GM23338 (cell line): ENCODE measurements at regions not wholly inside any gene's neighbourhood (a gene's known extent, or its start where the extent isn't known, plus 50 kb on each side); places are given as distances from the start of the nearest gene placed in this dataset.

Experiments
- ATAC-seq: fragments of 200-7000 bp; cut with Tn5 transposase; 3 replicates; pipeline ENCODE4 v1.9.1; 2020
- DNase-seq: peaks from one replicate; pipeline ENCODE4 v3.0.0-alpha.2; 2015; ENCODE audit warnings: low spot score
- H2AFZ ChIP-seq: fragments of 200-600 bp; sonication (generic); 2 replicates; pipeline ENCODE4 v1.8.0; 2016; ENCODE audit warnings: antibody characterized with exemption, mild to moderate bottlenecking, moderate library complexity
- H3F3A ChIP-seq: fragments of 200-600 bp; sonication (generic); replicated peaks from 2 replicates; pipeline ENCODE4 v1.8.0; 2017; ENCODE audit warnings: antibody characterized with exemption, mixed run types, low read depth
- H3K27ac ChIP-seq: fragments of 200-600 bp; sonication (generic); 2 replicates; pipeline ENCODE4 v1.6.1; 2016; ENCODE audit warnings: low read depth
- H3K27me3 ChIP-seq: fragments of 200-600 bp; sonication (generic); 2 replicates; pipeline ENCODE4 v1.8.0; 2016; ENCODE audit warnings: mild to moderate bottlenecking, mixed run types, moderate library complexity; ENCODE audit not compliant: insufficient read depth
- H3K36me3 ChIP-seq: fragments of 200-600 bp; sonication (generic); 2 replicates; pipeline ENCODE4 v1.8.0; 2016; ENCODE audit warnings: mild to moderate bottlenecking; ENCODE audit not compliant: insufficient read depth
- H3K4me1 ChIP-seq: fragments of 200-600 bp; sonication (generic); 2 replicates; pipeline ENCODE4 v1.8.0; 2016; ENCODE audit warnings: mild to moderate bottlenecking, moderate library complexity; ENCODE audit not compliant: insufficient read depth
- H3K4me2 ChIP-seq: fragments of 200-600 bp; sonication (generic); 2 replicates; pipeline ENCODE4 v1.7.1; 2017; ENCODE audit warnings: mixed run types
- H3K4me3 ChIP-seq: fragments of 200-600 bp; sonication (generic); 2 replicates; pipeline ENCODE4 v1.6.1; 2016; ENCODE audit warnings: mixed run types
- H3K79me2 ChIP-seq: fragments of 200-600 bp; sonication (generic); replicated peaks from 2 replicates; pipeline ENCODE4 v1.8.0; 2017; ENCODE audit warnings: mild to moderate bottlenecking; ENCODE audit not compliant: insufficient read depth
- H3K9me2 ChIP-seq: fragments of 200-600 bp; sonication (generic); 2 replicates; pipeline ENCODE4 v1.8.0; 2017; ENCODE audit not compliant: insufficient read depth
- H4K20me1 ChIP-seq: fragments of 200-600 bp; sonication (generic); replicated peaks from 2 replicates; pipeline ENCODE4 v1.8.0; 2017; ENCODE audit warnings: mild to moderate bottlenecking; ENCODE audit not compliant: insufficient read depth
- H3K27ac Mint-ChIP-seq: 2 replicates; pipeline ENCODE4 v1.8.0; 2020; ENCODE audit warnings: inconsistent platforms, mild to moderate bottlenecking, moderate library complexity, mixed read lengths
- H3K27me3 Mint-ChIP-seq: 3 replicates; pipeline ENCODE4 v1.8.0; 2022; ENCODE audit warnings: low read depth, mild to moderate bottlenecking, moderate library complexity, mixed read lengths, inconsistent platforms; ENCODE audit not compliant: insufficient read depth, poor library complexity
- H3K36me3 Mint-ChIP-seq: 3 replicates; pipeline ENCODE4 v1.8.0; 2021; ENCODE audit warnings: low read depth, mild to moderate bottlenecking, inconsistent platforms, moderate library complexity, mixed read lengths
- H3K4me1 Mint-ChIP-seq: 3 replicates; pipeline ENCODE4 v1.8.0; 2020; ENCODE audit warnings: mild to moderate bottlenecking, inconsistent platforms, mixed read lengths
- H3K4me3 Mint-ChIP-seq: 3 replicates; pipeline ENCODE4 v1.8.0; 2021; ENCODE audit warnings: moderate library complexity, mild to moderate bottlenecking, inconsistent platforms, mixed read lengths
- H3K9me3 Mint-ChIP-seq: 3 replicates; pipeline ENCODE4 v1.8.0; 2020; ENCODE audit warnings: moderate library complexity, mild to moderate bottlenecking, inconsistent platforms, mixed read lengths
- CREB1 ChIP-seq: fragments of 250-450 bp; sonication (Bioruptor Pico); IDR thresholded peaks from 2 replicates; pipeline ENCODE4 v1.5.0; 2020; ENCODE audit warnings: low read depth, mild to moderate bottlenecking, moderate library complexity
- ETS1 ChIP-seq: IDR thresholded peaks from 2 replicates; pipeline ENCODE4 v1.6.1; 2016; ENCODE audit warnings: antibody characterized with exemption
- EZH2 ChIP-seq: fragments of 200-600 bp; sonication (generic); IDR thresholded peaks from one replicate; pipeline ENCODE4 v1.8.0; 2017; ENCODE audit warnings: antibody characterized with exemption, mild to moderate bottlenecking, low read depth; ENCODE audit not compliant: unreplicated experiment
- JUNB ChIP-seq: IDR thresholded peaks from one replicate; pipeline ENCODE4 v1.6.1; 2016; ENCODE audit warnings: antibody characterized with exemption; ENCODE audit not compliant: unreplicated experiment
- REST ChIP-seq: IDR thresholded peaks from one replicate; pipeline ENCODE4 v1.6.1; 2018; ENCODE audit warnings: antibody characterized with exemption; ENCODE audit not compliant: unreplicated experiment
- STAT1 ChIP-seq: IDR thresholded peaks from one replicate; pipeline ENCODE4 v1.6.1; 2016; ENCODE audit warnings: antibody characterized with exemption; ENCODE audit not compliant: unreplicated experiment
- ZNF114 ChIP-seq: fragments of 250-450 bp; sonication (Bioruptor Pico); IDR thresholded peaks from 2 replicates; pipeline ENCODE4 v1.5.0; 2020; ENCODE audit warnings: mild to moderate bottlenecking, moderate library complexity
- ZNF331 ChIP-seq: fragments of 250-450 bp; sonication (Bioruptor Pico); IDR thresholded peaks from 2 replicates; pipeline ENCODE4 v1.5.0; 2020; ENCODE audit warnings: low read depth, mild to moderate bottlenecking, moderate library complexity
- TF ChIP-seq, protein P1 (sequence below): fragments of 250-450 bp; sonication (Bioruptor Pico); IDR thresholded peaks from 2 replicates; pipeline ENCODE4 v1.5.0; 2020; ENCODE audit warnings: mild to moderate bottlenecking, moderate library complexity

DNA sequence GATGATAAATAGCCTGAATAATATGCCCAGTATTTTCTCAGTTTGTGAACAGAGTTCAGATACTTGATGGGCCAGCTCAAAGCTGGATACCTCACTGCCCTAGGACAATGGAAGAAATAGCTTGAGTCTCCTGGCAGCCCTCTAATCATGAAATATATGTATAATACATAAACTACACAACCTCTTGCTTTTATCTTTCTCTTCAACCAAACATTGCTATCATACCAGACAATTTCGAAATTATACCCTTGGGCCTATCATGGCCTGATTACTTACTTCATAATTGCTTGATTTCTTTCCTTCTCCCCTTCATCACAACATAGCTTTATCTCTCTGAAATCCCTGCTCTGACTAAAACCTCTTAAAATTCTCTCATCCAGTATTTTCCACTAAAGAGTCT lies 1144.9 kb upstream of the C9orf72 start:
- Mint-ChIP-seq H3K9me3 (no peaks in the 10 kb centered on the region), H3K27ac (no peak overlapping the region), H3K4me3 (no peak overlapping the region), H3K36me3 (no peaks in the 10 kb centered on the region), H3K4me1 (no peaks in the 10 kb centered on the region), H3K27me3 (no peaks in the 10 kb centered on the region)
- Histone ChIP-seq H3F3A (no peaks in the 10 kb centered on the region), H3K9me2 (no peaks in the 10 kb centered on the region), H2AFZ (no peak overlapping the region), H3K27me3 (no peaks in the 10 kb centered on the region), H4K20me1 (no peaks in the 10 kb centered on the region), H3K4me3 (no peak overlapping the region), H3K4me2 (no peak overlapping the region), H3K27ac (no peak overlapping the region), H3K36me3 (no peaks in the 10 kb centered on the region), H3K4me1 (no peaks in the 10 kb centered on the region), H3K79me2 (no peaks in the 10 kb centered on the region)
- DNase-seq (no peak), ATAC-seq (no peak)
- TF ChIP-seq JUNB (no peak), EZH2 (no peak), REST (no peak), CREB1 (CRISPR knock-in tag) (no peak), ZNF114 (CRISPR knock-in tag) (no peak), ETS1 (no peak), STAT1 (no peak), ZNF331 (CRISPR knock-in tag) (no peak)
- TF ChIP-seq, protein P1, sequence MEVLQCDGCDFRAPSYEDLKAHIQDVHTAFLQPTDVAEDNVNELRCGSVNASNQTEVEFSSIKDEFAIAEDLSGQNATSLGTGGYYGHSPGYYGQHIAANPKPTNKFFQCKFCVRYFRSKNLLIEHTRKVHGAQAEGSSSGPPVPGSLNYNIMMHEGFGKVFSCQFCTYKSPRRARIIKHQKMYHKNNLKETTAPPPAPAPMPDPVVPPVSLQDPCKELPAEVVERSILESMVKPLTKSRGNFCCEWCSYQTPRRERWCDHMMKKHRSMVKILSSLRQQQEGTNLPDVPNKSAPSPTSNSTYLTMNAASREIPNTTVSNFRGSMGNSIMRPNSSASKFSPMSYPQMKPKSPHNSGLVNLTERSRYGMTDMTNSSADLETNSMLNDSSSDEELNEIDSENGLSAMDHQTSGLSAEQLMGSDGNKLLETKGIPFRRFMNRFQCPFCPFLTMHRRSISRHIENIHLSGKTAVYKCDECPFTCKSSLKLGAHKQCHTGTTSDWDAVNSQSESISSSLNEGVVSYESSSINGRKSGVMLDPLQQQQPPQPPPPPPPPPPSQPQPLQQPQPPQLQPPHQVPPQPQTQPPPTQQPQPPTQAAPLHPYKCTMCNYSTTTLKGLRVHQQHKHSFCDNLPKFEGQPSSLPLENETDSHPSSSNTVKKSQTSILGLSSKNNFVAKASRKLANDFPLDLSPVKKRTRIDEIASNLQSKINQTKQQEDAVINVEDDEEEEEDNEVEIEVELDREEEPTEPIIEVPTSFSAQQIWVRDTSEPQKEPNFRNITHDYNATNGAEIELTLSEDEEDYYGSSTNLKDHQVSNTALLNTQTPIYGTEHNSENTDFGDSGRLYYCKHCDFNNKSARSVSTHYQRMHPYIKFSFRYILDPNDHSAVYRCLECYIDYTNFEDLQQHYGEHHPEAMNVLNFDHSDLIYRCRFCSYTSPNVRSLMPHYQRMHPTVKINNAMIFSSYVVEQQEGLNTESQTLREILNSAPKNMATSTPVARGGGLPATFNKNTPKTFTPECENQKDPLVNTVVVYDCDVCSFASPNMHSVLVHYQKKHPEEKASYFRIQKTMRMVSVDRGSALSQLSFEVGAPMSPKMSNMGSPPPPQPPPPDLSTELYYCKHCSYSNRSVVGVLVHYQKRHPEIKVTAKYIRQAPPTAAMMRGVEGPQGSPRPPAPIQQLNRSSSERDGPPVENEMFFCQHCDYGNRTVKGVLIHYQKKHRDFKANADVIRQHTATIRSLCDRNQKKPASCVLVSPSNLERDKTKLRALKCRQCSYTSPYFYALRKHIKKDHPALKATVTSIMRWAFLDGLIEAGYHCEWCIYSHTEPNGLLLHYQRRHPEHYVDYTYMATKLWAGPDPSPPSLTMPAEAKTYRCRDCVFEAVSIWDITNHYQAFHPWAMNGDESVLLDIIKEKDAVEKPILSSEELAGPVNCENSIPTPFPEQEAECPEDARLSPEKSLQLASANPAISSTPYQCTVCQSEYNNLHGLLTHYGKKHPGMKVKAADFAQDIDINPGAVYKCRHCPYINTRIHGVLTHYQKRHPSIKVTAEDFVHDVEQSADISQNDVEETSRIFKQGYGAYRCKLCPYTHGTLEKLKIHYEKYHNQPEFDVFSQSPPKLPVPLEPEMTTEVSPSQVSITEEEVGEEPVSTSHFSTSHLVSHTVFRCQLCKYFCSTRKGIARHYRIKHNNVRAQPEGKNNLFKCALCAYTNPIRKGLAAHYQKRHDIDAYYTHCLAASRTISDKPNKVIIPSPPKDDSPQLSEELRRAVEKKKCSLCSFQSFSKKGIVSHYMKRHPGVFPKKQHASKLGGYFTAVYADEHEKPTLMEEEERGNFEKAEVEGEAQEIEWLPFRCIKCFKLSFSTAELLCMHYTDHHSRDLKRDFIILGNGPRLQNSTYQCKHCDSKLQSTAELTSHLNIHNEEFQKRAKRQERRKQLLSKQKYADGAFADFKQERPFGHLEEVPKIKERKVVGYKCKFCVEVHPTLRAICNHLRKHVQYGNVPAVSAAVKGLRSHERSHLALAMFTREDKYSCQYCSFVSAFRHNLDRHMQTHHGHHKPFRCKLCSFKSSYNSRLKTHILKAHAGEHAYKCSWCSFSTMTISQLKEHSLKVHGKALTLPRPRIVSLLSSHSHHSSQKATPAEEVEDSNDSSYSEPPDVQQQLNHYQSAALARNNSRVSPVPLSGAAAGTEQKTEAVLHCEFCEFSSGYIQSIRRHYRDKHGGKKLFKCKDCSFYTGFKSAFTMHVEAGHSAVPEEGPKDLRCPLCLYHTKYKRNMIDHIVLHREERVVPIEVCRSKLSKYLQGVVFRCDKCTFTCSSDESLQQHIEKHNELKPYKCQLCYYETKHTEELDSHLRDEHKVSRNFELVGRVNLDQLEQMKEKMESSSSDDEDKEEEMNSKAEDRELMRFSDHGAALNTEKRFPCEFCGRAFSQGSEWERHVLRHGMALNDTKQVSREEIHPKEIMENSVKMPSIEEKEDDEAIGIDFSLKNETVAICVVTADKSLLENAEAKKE (CRISPR knock-in tag), result no peak
